Brain microvascular endothelial cell (primary cell): ENCODE measurements at regions not wholly inside any gene's neighbourhood (a gene's known extent, or its start where the extent isn't known, plus 50 kb on each side); places are given as distances from the start of the nearest gene placed in this dataset.

Experiments
- DNase-seq: peaks from one replicate; pipeline ENCODE4 v3.0.0-alpha.2; 2020
- H3K27ac ChIP-seq: fragments of 250-450 bp; sonication (Bioruptor Pico); 2 replicates; pipeline ENCODE4 v1.5.1; 2020; ENCODE audit warnings: mild to moderate bottlenecking, moderate library complexity
- H3K27me3 ChIP-seq: fragments of 250-450 bp; sonication (Bioruptor Pico); replicated peaks from 2 replicates; pipeline ENCODE4 v1.5.1; 2020; ENCODE audit warnings: mild to moderate bottlenecking
- H3K36me3 ChIP-seq: fragments of 250-450 bp; sonication (Bioruptor Pico); replicated peaks from 2 replicates; pipeline ENCODE4 v1.5.1; 2020; ENCODE audit warnings: mild to moderate bottlenecking
- H3K4me3 ChIP-seq: 2 replicates; pipeline ENCODE4 v1.5.1; 2011; ENCODE audit warnings: low read depth, mild to moderate bottlenecking, control low read depth, low read length, moderate library complexity
- in situ Hi-C: cut with HindIII; loops from 2 replicates; pipeline ENCODE4 v1.10.0; 2017; ENCODE audit warnings: low sequenced_read_pairs, low pct_ligation_motif_present
- TF ChIP-seq, protein P1 (sequence below): IDR thresholded peaks from 2 replicates; pipeline ENCODE4 v1.5.1; 2011; ENCODE audit warnings: low read depth, mild to moderate bottlenecking, moderate library complexity, low read length, control low read depth, inconsistent platforms; ENCODE audit errors: missing control alignments

DNA sequence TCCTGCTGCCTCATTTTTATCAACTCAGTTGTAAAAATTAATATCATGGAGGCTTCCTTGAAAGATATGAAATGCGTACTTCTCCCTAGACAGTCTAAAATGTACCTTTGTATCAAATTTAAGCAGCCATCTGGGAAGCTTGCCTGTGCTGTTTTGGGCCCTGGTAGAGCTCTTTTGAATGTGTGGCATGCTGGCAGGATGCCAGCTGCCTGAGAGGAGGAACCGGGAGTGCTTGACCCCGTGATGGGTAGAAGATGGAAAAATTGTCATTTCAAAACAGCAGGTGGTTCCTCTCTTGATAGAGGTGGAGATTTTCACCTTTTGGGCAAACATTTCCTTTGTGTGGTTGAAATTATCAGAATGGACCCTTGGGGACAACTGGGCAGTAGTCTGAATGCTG, 245.3 kb downstream of the RPLP1 start:
- in situ Hi-C loops, result no loop called here
- Histone ChIP-seq H3K27me3 (no peaks in the 10 kb centered on the region), H3K36me3 (no peaks in the 10 kb centered on the region), H3K4me3 (no peak overlapping the region), H3K27ac (no peak overlapping the region)
- TF ChIP-seq, protein P1, sequence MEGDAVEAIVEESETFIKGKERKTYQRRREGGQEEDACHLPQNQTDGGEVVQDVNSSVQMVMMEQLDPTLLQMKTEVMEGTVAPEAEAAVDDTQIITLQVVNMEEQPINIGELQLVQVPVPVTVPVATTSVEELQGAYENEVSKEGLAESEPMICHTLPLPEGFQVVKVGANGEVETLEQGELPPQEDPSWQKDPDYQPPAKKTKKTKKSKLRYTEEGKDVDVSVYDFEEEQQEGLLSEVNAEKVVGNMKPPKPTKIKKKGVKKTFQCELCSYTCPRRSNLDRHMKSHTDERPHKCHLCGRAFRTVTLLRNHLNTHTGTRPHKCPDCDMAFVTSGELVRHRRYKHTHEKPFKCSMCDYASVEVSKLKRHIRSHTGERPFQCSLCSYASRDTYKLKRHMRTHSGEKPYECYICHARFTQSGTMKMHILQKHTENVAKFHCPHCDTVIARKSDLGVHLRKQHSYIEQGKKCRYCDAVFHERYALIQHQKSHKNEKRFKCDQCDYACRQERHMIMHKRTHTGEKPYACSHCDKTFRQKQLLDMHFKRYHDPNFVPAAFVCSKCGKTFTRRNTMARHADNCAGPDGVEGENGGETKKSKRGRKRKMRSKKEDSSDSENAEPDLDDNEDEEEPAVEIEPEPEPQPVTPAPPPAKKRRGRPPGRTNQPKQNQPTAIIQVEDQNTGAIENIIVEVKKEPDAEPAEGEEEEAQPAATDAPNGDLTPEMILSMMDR, result no peak
- DNase-seq, result no peak

- H3K27me3 ChIP-seq, result no peaks in the 10 kb centered on the region
- no peak overlapping the region for H3K27ac ChIP-seq
- in situ Hi-C loops, result no loop called here
- H3K36me3 ChIP-seq, result no peaks in the 10 kb centered on the region
- no peak overlapping the region for H3K4me3 ChIP-seq
- TF ChIP-seq, protein P1, result no peak
- DNase-seq, result no peak
Measured at GRCh38 chr15:69699096-69699495, 246.5 kb downstream of the RPLP1 start.

- in situ Hi-C loops, result no loop called here
Measured at GRCh38 chr15:69700380-69700779, 247.8 kb downstream of the RPLP1 start.

GRCh38 chr15:69701198-69701597, 248.6 kb downstream of the RPLP1 start:
- Histone ChIP-seq H3K27me3 (no peaks in the 10 kb centered on the region), H3K4me3 (no peak overlapping the region), H3K36me3 (no peaks in the 10 kb centered on the region), H3K27ac (no peak overlapping the region)
- TF ChIP-seq, protein P1, result no peak
- in situ Hi-C loops, result no loop called here
- no peak for DNase-seq

More at GRCh38 chr15:69700380-69700779, 247.8 kb downstream of the RPLP1 start:
- TF ChIP-seq, protein P1, result no peak
- no peak for DNase-seq
- no peak overlapping the region for H3K4me3 ChIP-seq
- no peak overlapping the region for H3K27ac ChIP-seq
- H3K36me3 ChIP-seq, result no peaks in the 10 kb centered on the region
- no peaks in the 10 kb centered on the region for H3K27me3 ChIP-seq

DNA sequence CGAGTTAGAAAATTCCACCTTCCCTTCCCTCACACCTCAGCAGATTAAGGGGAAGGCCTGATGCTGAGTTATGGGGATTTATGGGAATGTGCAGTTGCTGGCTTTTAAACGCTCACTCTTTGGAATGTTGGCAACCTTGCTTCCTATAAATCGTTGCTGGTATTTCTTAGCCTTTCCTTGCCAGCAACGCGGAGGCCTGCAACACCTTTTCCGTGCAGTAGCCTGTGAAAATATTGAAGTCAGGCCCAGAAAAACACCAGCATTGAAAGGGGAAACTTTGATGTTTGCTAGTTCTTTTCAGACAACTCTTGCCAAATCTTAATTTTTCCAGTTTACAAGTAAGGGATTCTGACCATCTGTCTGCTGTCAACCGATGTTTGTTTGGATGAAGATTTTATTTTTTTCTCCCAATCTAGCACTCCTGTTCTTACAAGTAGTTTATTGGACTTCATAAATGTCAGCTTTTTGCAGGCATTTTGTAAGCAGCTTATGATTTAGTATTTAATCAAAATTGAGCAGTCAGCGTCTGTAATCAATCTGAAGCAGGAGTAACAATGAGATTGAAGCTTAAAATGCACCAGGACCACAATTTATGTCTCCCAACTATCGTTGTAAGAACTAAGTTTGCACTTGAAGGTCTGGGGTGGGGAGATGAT, 251.0 kb downstream of the RPLP1 start:
- in situ Hi-C loops, result no loop called here
- DNase-seq, result no peak
- H3K36me3 ChIP-seq, result no peaks in the 10 kb centered on the region
- no peaks in the 10 kb centered on the region for H3K27me3 ChIP-seq
- no peak overlapping the region for H3K27ac ChIP-seq
- H3K4me3 ChIP-seq, result no peak overlapping the region
- TF ChIP-seq, protein P1, result no peak

DNA sequence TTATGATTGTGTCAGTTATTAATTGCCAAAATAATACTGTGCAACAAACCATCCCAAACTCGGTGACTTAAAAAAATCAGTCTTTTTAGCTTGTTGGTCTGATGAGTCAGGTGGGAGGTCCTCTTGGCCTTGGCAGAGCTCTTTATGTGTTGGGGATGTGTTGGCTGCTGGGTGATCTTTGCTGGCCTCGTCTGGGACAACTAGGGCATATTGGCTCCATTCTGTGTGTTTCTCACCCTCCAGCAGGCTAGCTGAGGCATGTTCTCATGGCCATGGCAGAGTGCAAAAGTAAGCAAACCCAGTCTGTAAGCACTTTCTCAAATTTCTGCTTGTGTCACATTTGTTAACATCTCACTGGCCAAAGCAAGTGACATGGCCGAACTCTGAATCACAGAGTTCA, 251.6 kb downstream of the RPLP1 start:
- Histone ChIP-seq H3K27me3 (no peaks in the 10 kb centered on the region), H3K36me3 (no peaks in the 10 kb centered on the region), H3K27ac (no peak overlapping the region), H3K4me3 (no peak overlapping the region)
- in situ Hi-C loops, result no loop called here
- TF ChIP-seq, protein P1, result no peak
- no peak for DNase-seq
